ENCODE measurements at regions not wholly inside any gene's neighbourhood (a gene's known extent, or its start where the extent isn't known, plus 50 kb on each side); places are given as distances from the start of the nearest gene placed in this dataset.

GRCh38 chr11:37184326-37184725 is 586.3 kb upstream of the RAG2 start:
- POLR2A ChIA-PET = no interaction called here
- intact Hi-C loops (cut with micrococcal nuclease; ENCODE audit: unreplicated experiment) (loop anchor here (10.0 kb wide), 1 partner anchor 60 kb away; no protein-coding TSS in a partner anchor), in situ Hi-C loops (cut with HindIII; ENCODE audit: low pct_unique_long_range_greater_than_20kb, low sequenced_read_pairs) (no loop called here)
- DNase-seq (ENCODE audit: low read depth, low spot score) (no peak), ATAC-seq (no peak)
- no peaks in the 10 kb centered on the region for H3K36me3 ChIP-seq (ENCODE audit: control insufficient read depth, insufficient read depth, low read length)
- no TSS peak for BruUV-seq (replicated peaks)
- no peaks in the 10 kb centered on the region for H3K9me3 ChIP-seq (ENCODE audit: control insufficient read depth, insufficient read depth, low read depth, low read length)
- TF ChIP-seq TCF7L2 (IDR thresholded peaks at IDR 0.05; ENCODE audit: low read depth, low read length) (no peak), REST (IDR thresholded peaks at IDR 0.05; ENCODE audit: insufficient read depth in 1 of 2, low read depth in 2 of 2, low read length in 1 of 2) (no peak), CTCF (IDR thresholded peaks at IDR 0.05) (no peak), POLR2AphosphoS5 (IDR thresholded peaks at IDR 0.05; ENCODE audit: low read depth, low read length) (no peak), SIN3A (IDR thresholded peaks at IDR 0.05; ENCODE audit: borderline replicate concordance, insufficient read depth, low read depth, low read length) (no peak)
- H3K4me3 ChIP-seq (ENCODE audit: low read depth in 2 of 2, low read length in 2 of 2) = no peak overlapping the region
- CTCF ChIA-PET = no interaction called here
- H3K27ac ChIP-seq (ENCODE audit: low read length) = no peak overlapping the region
- no peaks in the 10 kb centered on the region for H3K27me3 ChIP-seq (ENCODE audit: control insufficient read depth, insufficient read depth, low read length)
- H3K4me1 ChIP-seq (ENCODE audit: control insufficient read depth, insufficient read depth, low read length) = no peaks in the 10 kb centered on the region

GRCh38 chr11:37182031-37182430 is 584.0 kb upstream of the RAG2 start:
- POLR2A ChIA-PET = no interaction called here
- CTCF ChIA-PET = no interaction called here
- no peaks in the 10 kb centered on the region for H3K27me3 ChIP-seq (ENCODE audit: control insufficient read depth, insufficient read depth, low read length)
- no peaks in the 10 kb centered on the region for H3K36me3 ChIP-seq (ENCODE audit: control insufficient read depth, insufficient read depth, low read length)
- no peak for ATAC-seq
- intact Hi-C loops (cut with micrococcal nuclease; ENCODE audit: unreplicated experiment) (loop anchor here (10.0 kb wide), 1 partner anchor 57 kb away; no protein-coding TSS in a partner anchor), in situ Hi-C loops (cut with HindIII; ENCODE audit: low pct_unique_long_range_greater_than_20kb, low sequenced_read_pairs) (no loop called here)
- DNase-seq (ENCODE audit: low read depth, low spot score) = no peak
- no peak overlapping the region for H3K4me3 ChIP-seq (ENCODE audit: low read depth in 2 of 2, low read length in 2 of 2)
- H3K4me1 ChIP-seq (ENCODE audit: control insufficient read depth, insufficient read depth, low read length) = no peaks in the 10 kb centered on the region
- TF ChIP-seq TCF7L2 (IDR thresholded peaks at IDR 0.05; ENCODE audit: low read depth, low read length) (no peak), CTCF (IDR thresholded peaks at IDR 0.05) (no peak)
- no peaks in the 10 kb centered on the region for H3K9me3 ChIP-seq (ENCODE audit: control insufficient read depth, insufficient read depth, low read depth, low read length)
- no peak overlapping the region for H3K27ac ChIP-seq (ENCODE audit: low read length)
- BruUV-seq (replicated peaks) = no TSS peak

Data from Panc1 (cell line).